CD8-positive, alpha-beta memory T cell (primary cell): ENCODE measurements at regions not wholly inside any gene's neighbourhood (a gene's known extent, or its start where the extent isn't known, plus 50 kb on each side); places are given as distances from the start of the nearest gene placed in this dataset.

Experiments used
- CTCF ChIA-PET: fragments of 350-600 bp; sonication (Branson Sonifier 250); formaldehyde crosslinking; loops from one replicate; lab custom pipeline; 2021; ENCODE audit warnings: antibody characterized with exemption; lab: Charles Lee
- POLR2A ChIA-PET: fragments of 350-600 bp; sonication (Branson Sonifier 250); formaldehyde crosslinking; loops from one replicate; lab custom pipeline; 2021; ENCODE audit warnings: antibody characterized with exemption; lab: Charles Lee
- DNase-seq, 5 donors: peaks; one replicate each; pipeline versions ENCODE4 v3.0.0 to v3.0.0-alpha.2; 2020 to 2022; ENCODE audit warnings: mixed read lengths in 1 of 5
- H3K27ac ChIP-seq: one replicate; pipeline ENCODE4 v1.7.0; 2013; ENCODE audit warnings: low read depth, mild to moderate bottlenecking, low read length, moderate library complexity
- H3K27me3 ChIP-seq: 2 replicates; pipeline ENCODE4 v1.7.0; 2013; ENCODE audit warnings: low read length, mild to moderate bottlenecking; ENCODE audit not compliant: insufficient read depth, poor library complexity, severe bottlenecking
- H3K36me3 ChIP-seq: 2 replicates; pipeline ENCODE4 v1.7.0; 2013; ENCODE audit warnings: mild to moderate bottlenecking, low read length, moderate library complexity; ENCODE audit not compliant: insufficient read depth
- H3K4me1 ChIP-seq: 2 replicates; pipeline ENCODE4 v1.7.0; 2013; ENCODE audit warnings: mild to moderate bottlenecking, low read length, moderate library complexity; ENCODE audit not compliant: insufficient read depth
- H3K4me3 ChIP-seq: 2 replicates; pipeline ENCODE4 v1.7.0; 2013; ENCODE audit warnings: mild to moderate bottlenecking, low read length
- H3K9me3 ChIP-seq: 2 replicates; pipeline ENCODE4 v1.7.0; 2013; ENCODE audit warnings: mild to moderate bottlenecking, low read length
- H3K27ac Mint-ChIP-seq, 8 donors: one replicate each; pipeline ENCODE4 v1.8.0; 2020 to 2021; ENCODE audit warnings: mixed read lengths in 8 of 8, mild to moderate bottlenecking in 6 of 8, inconsistent platforms in 3 of 8, moderate library complexity in 3 of 8
- H3K27me3 Mint-ChIP-seq, 2 donors: one replicate each; pipeline ENCODE4 v1.8.0; 2020 to 2021; ENCODE audit warnings: mixed read lengths in 2 of 2, mild to moderate bottlenecking in 1 of 2, moderate library complexity in 1 of 2
- H3K36me3 Mint-ChIP-seq, 3 donors: one replicate each; pipeline ENCODE4 v1.8.0; 2020 to 2021; ENCODE audit warnings: mixed read lengths in 3 of 3, inconsistent platforms in 1 of 3, mild to moderate bottlenecking in 1 of 3
- H3K4me1 Mint-ChIP-seq, 3 donors: one replicate each; pipeline ENCODE4 v1.8.0; 2020 to 2021; ENCODE audit warnings: mixed read lengths in 3 of 3, inconsistent platforms in 1 of 3, mild to moderate bottlenecking in 1 of 3
- H3K4me3 Mint-ChIP-seq, 7 donors: one replicate each; pipeline ENCODE4 v1.8.0; 2020 to 2021; ENCODE audit warnings: mixed read lengths in 7 of 7, mild to moderate bottlenecking in 6 of 7, moderate library complexity in 4 of 7, inconsistent platforms in 2 of 7
- H3K9me3 Mint-ChIP-seq, 5 donors: one replicate each; pipeline ENCODE4 v1.8.0; 2020 to 2022; ENCODE audit warnings: mixed read lengths in 5 of 5, mild to moderate bottlenecking in 3 of 5, moderate library complexity in 2 of 5, inconsistent platforms in 1 of 5

DNA sequence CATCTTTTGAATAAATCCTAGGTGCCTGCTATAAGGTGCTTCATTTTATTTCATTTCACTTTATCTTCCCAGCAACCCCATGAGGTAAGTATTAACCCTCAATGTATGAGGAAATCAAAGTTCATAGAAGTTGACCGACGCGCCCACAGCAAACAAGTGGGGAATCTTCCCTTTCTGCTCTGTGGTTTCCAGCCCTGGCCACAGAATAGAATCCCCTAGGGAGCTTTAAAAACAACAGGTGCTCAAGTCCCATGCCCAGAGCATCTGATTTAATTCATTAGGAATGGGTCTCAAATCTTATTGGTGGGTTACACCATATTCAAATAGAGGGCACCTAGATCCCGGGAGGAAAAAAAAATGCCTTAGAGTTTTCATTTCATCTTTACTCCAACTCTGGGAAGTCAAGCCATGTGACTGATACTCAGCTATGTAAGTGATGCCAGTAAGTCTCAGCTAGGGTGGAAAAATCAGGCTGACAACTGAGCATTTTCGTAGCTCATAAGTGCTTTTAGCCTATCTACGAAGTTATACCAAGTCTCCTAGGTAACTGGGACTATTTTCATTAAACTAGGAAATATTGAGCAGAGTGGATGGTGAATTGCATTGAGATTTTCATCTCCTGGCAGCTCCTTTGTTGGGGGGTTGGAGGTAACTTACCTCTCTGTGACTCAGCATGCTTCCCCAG is 353.4 kb upstream of the SLC30A5 start:
- Histone ChIP-seq H3K36me3 (no peaks in the 10 kb centered on the region), H3K4me1 (no peaks in the 10 kb centered on the region), H3K27me3 (no peaks in the 10 kb centered on the region), H3K27ac (no peak overlapping the region), H3K4me3 (no peak overlapping the region), H3K9me3 (no peaks in the 10 kb centered on the region)
- no peaks in the 10 kb centered on the region for H3K27me3 Mint-ChIP-seq
- no peaks in the 10 kb centered on the region for H3K36me3 Mint-ChIP-seq
- H3K4me1 Mint-ChIP-seq, result peaks cover 17 to 19% (median 18%) of the 10 kb centered on the region in 3 donors
- peaks cover 0 to 2% (median 0%) of the 10 kb centered on the region in 5 donors for H3K9me3 Mint-ChIP-seq
- ChIA-PET POLR2A (no interaction called here), CTCF (no interaction called here)
- H3K4me3 Mint-ChIP-seq, result no peak overlapping the region
- no peak for DNase-seq
- H3K27ac Mint-ChIP-seq, result peak overlapping the region in 1 of 8 donors; percentile 13

DNA sequence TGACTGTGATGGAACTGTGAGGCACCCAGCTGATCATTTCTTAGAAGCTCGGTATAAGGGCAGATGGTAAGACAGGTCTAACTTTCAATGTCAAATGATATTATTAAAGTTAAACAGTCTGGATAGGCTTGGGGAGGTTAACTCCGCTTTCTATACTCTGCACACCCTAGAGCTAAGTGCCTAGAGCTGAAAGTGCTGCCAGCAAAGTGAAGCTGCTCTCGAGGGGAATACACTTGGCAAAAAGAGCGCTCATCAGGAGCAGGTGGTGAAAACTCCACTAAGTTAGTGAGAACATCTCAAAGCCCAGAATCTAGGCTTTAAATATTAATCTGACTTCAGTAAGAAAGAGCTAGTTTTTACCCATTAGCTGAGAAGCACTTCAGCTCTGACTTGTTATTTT is 349.6 kb upstream of the SLC30A5 start:
- H3K27ac Mint-ChIP-seq, result no peak overlapping the region
- H3K36me3 ChIP-seq, result no peaks in the 10 kb centered on the region
- H3K27ac ChIP-seq, result no peak overlapping the region
- H3K4me3 ChIP-seq, result no peak overlapping the region
- H3K27me3 Mint-ChIP-seq, result peaks cover 2 to 5% of the 10 kb centered on the region in 2 donors
- no peaks in the 10 kb centered on the region for H3K9me3 ChIP-seq
- ChIA-PET CTCF (interaction anchor here (1.0 to 1.4 kb wide), 2 partner anchors 20 to 22 kb away, joined by 3 read pairs; no protein-coding TSS in a partner anchor), POLR2A (no interaction called here)
- no peak for DNase-seq
- H3K36me3 Mint-ChIP-seq, result no peaks in the 10 kb centered on the region
- no peaks in the 10 kb centered on the region for H3K27me3 ChIP-seq
- H3K4me1 Mint-ChIP-seq, result peaks cover 15 to 18% (median 16%) of the 10 kb centered on the region in 3 donors
- no peaks in the 10 kb centered on the region for H3K4me1 ChIP-seq
- no peak overlapping the region for H3K4me3 Mint-ChIP-seq
- no peaks in the 10 kb centered on the region for H3K9me3 Mint-ChIP-seq

DNA sequence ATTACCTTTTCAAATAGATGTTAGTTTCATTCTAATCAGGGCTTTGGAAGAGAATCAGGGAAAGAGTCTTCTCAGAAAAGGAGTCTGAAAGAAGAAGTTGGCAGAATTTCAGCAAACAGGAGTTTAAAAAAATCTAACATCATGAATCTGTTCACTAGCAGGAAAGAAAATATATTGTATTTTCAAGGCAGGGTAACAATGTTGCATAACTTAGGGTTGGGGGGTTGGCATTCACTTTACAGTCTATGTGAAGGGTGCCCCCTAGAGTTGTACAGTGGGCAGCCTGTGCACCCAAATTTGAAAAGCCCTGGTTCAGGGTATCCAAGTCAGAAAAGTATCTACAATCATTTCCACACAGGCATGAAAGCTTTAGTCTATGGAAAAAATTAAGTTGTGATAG is 348.4 kb upstream of the SLC30A5 start:
- POLR2A ChIA-PET, result no interaction called here
- H3K27ac ChIP-seq, result no peak overlapping the region
- no peaks in the 10 kb centered on the region for H3K27me3 ChIP-seq
- no peaks in the 10 kb centered on the region for H3K36me3 ChIP-seq
- H3K4me3 ChIP-seq, result no peak overlapping the region
- no peaks in the 10 kb centered on the region for H3K9me3 ChIP-seq
- DNase-seq, result no peak
- Mint-ChIP-seq H3K27me3 (peaks cover 2 to 15% of the 10 kb centered on the region in 2 donors), H3K4me3 (no peak overlapping the region), H3K27ac (no peak overlapping the region), H3K9me3 (no peaks in the 10 kb centered on the region), H3K4me1 (peaks cover 5 to 8% (median 6%) of the 10 kb centered on the region in 3 donors), H3K36me3 (no peaks in the 10 kb centered on the region)
- CTCF ChIA-PET, result no interaction called here
- no peaks in the 10 kb centered on the region for H3K4me1 ChIP-seq

DNA sequence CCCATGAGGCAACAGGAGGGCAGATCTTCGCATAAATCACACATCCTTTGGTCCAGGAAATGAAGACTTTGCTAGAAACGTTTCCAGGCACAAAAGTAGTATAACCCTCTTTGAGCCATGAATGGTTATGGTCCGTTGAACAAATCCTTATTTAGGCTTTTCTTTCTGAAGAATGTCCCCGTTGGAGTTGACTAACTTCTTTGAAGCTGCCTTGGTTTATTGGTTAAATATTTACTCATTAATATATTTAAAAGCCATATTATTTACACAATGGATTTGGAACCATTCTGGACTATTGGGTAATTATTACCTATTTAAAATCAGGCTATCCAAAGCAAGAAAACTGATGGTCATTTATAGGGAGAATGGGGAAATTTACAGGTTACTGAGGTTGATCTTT is 347.6 kb upstream of the SLC30A5 start:
- H3K36me3 Mint-ChIP-seq, result no peaks in the 10 kb centered on the region
- Histone ChIP-seq H3K27me3 (no peaks in the 10 kb centered on the region), H3K4me1 (no peaks in the 10 kb centered on the region), H3K36me3 (no peaks in the 10 kb centered on the region), H3K27ac (no peak overlapping the region), H3K9me3 (no peaks in the 10 kb centered on the region), H3K4me3 (no peak overlapping the region)
- no peak for DNase-seq
- H3K4me3 Mint-ChIP-seq, result no peak overlapping the region
- H3K9me3 Mint-ChIP-seq, result no peaks in the 10 kb centered on the region
- ChIA-PET CTCF (interaction anchor here (1.6 kb wide), 1 partner anchor 14 kb away, joined by 5 read pairs; no protein-coding TSS in a partner anchor), POLR2A (no interaction called here)
- peaks cover 2 to 20% of the 10 kb centered on the region in 2 donors for H3K27me3 Mint-ChIP-seq
- H3K27ac Mint-ChIP-seq, result no peak overlapping the region
- H3K4me1 Mint-ChIP-seq, result peaks cover 5 to 8% (median 5%) of the 10 kb centered on the region in 3 donors

DNA sequence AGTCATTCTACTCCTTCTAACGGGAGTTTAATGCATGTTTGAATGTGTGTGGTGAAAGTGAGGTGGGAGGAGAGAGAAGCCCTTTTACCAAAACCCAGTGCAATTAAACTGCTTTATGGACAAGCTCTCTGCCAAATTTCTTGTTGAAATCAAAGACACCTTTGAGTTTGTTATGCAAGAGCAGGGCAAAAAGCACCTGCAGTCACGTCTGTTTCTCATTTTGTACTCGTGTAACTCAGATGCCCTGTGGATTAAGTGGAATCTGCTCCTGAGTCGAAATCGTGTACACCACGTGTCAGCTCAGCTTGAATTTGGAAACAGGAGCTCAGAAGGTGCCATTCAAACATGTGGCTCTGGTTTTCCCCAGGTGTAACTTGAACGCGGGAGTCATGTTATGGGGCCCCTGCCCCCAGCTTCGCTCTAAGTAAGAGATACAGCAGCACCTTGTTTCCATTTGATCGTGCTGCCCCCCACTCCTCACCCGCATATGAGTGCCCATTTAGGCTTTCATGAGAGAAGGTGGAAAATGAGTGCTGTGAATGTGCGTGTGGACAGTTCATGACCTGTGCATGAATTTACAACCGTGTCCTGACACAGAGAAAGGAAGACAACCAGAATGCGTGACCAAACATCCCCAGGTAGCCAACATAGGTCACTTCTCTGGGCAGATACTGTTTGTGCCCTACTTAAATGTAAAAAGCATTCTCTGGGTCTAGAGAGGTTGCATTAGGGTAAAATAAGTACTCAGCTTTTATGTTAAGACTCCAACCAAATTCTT is 347.0 kb upstream of the SLC30A5 start:
- H3K27me3 Mint-ChIP-seq, result peaks cover 2 to 20% of the 10 kb centered on the region in 2 donors
- H3K4me1 Mint-ChIP-seq, result peaks cover 5 to 8% (median 5%) of the 10 kb centered on the region in 3 donors
- Histone ChIP-seq H3K4me1 (no peaks in the 10 kb centered on the region), H3K27ac (no peak overlapping the region), H3K27me3 (no peaks in the 10 kb centered on the region), H3K4me3 (no peak overlapping the region), H3K36me3 (no peaks in the 10 kb centered on the region), H3K9me3 (no peaks in the 10 kb centered on the region)
- H3K4me3 Mint-ChIP-seq, result no peak overlapping the region
- no peaks in the 10 kb centered on the region for H3K36me3 Mint-ChIP-seq
- H3K27ac Mint-ChIP-seq, result no peak overlapping the region
- H3K9me3 Mint-ChIP-seq, result no peaks in the 10 kb centered on the region
- POLR2A ChIA-PET, result no interaction called here
- DNase-seq, result no peak
- CTCF ChIA-PET, result interaction anchor here (1.6 kb wide), 1 partner anchor 15 kb away, joined by 5 read pairs; no protein-coding TSS in a partner anchor

DNA sequence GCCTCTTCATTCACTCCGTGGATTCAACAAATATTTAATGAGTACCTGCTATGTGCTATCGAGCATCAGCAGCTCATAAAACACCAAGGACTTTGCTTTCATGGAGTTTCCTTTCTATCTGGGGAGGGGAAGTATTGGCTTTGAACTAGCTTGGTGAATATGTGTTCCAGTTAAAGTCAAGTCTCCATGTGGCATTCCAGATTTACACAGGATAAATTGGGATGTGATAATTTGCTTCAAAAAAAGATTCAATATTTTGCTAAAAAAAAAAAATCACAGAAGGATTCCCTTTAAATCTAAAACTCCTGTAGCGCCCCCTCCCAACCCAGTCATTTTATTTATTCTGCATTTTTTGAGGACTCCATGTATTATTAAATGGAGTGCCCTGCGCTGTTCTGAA is 346.3 kb upstream of the SLC30A5 start:
- Histone ChIP-seq H3K27me3 (no peaks in the 10 kb centered on the region), H3K36me3 (no peaks in the 10 kb centered on the region), H3K27ac (no peak overlapping the region), H3K4me1 (no peaks in the 10 kb centered on the region), H3K4me3 (no peak overlapping the region), H3K9me3 (no peaks in the 10 kb centered on the region)
- H3K27me3 Mint-ChIP-seq, result peaks cover 2 to 20% of the 10 kb centered on the region in 2 donors
- H3K4me3 Mint-ChIP-seq, result no peak overlapping the region
- H3K4me1 Mint-ChIP-seq, result peaks cover 5 to 8% (median 5%) of the 10 kb centered on the region in 3 donors
- no peaks in the 10 kb centered on the region for H3K9me3 Mint-ChIP-seq
- no peaks in the 10 kb centered on the region for H3K36me3 Mint-ChIP-seq
- ChIA-PET CTCF (interaction anchor here (1.6 kb wide), 1 partner anchor 16 kb away, joined by 5 read pairs; no protein-coding TSS in a partner anchor), POLR2A (no interaction called here)
- no peak for DNase-seq
- H3K27ac Mint-ChIP-seq, result no peak overlapping the region

DNA sequence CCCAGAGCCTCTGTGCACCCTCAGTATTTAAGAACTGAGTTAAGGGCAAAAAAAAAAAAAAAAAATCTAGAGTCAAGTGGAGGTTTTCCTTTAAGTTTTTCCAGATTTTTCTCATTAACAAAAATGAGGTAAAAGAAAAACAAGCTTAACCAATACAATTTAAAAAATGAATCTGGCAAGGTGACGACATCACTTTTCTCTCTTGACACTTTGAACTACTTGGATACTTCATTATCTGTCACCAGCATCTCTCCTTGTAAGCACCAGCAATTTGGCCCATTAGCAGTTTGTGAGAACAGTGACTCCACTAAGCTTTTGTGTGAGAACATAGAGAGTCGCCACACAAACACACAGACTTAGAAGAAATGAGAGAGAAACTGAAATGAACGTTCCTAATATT is 345.7 kb upstream of the SLC30A5 start:
- no peak overlapping the region for H3K4me3 Mint-ChIP-seq
- no peaks in the 10 kb centered on the region for H3K9me3 Mint-ChIP-seq

DNA sequence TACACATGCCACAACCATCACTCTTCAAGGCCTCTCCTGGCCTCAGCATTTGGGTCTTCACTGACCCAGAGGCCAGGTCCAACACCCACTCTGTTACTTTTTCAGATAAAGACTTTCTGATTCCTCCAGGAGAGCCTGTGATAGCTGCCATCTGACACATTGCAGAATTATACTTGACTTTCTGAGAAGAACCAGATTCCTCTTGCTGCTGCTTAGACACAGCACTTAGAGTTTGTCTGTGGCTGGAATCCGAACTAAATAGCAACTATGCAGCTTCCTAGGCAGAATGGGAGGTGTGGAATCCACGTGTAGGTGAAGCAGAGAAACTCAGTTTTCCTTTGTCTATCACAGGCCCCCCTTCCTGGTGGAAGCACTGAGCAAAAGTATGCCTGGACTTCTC is 344.7 kb upstream of the SLC30A5 start:
- peaks cover 5 to 20% of the 10 kb centered on the region in 2 donors for H3K27me3 Mint-ChIP-seq
- ChIA-PET CTCF (no interaction called here), POLR2A (no interaction called here)
- no peaks in the 10 kb centered on the region for H3K4me1 ChIP-seq
- H3K9me3 Mint-ChIP-seq, result no peaks in the 10 kb centered on the region
- no peak overlapping the region for H3K27ac Mint-ChIP-seq
- no peaks in the 10 kb centered on the region for H3K36me3 Mint-ChIP-seq
- no peak overlapping the region for H3K4me3 ChIP-seq
- peaks cover 5 to 8% (median 5%) of the 10 kb centered on the region in 3 donors for H3K4me1 Mint-ChIP-seq
- no peak for DNase-seq
- no peak overlapping the region for H3K4me3 Mint-ChIP-seq
- no peaks in the 10 kb centered on the region for H3K36me3 ChIP-seq
- H3K27ac ChIP-seq, result no peak overlapping the region
- no peaks in the 10 kb centered on the region for H3K27me3 ChIP-seq
- no peaks in the 10 kb centered on the region for H3K9me3 ChIP-seq

More for the DNA sequence above, 345.7 kb upstream of the SLC30A5 start:
- no peaks in the 10 kb centered on the region for H3K4me1 ChIP-seq
- Mint-ChIP-seq H3K4me1 (peaks cover 5 to 8% (median 5%) of the 10 kb centered on the region in 3 donors), H3K27me3 (peaks cover 5 to 20% of the 10 kb centered on the region in 2 donors), H3K27ac (no peak overlapping the region), H3K36me3 (no peaks in the 10 kb centered on the region)
- H3K27ac ChIP-seq, result no peak overlapping the region
- CTCF ChIA-PET, result no interaction called here
- H3K4me3 ChIP-seq, result no peak overlapping the region
- no peaks in the 10 kb centered on the region for H3K9me3 ChIP-seq
- POLR2A ChIA-PET, result no interaction called here
- no peaks in the 10 kb centered on the region for H3K27me3 ChIP-seq
- DNase-seq, result no peak
- H3K36me3 ChIP-seq, result no peaks in the 10 kb centered on the region
